HG03108 (cell line): ENCODE measurements at regions not wholly inside any gene's neighbourhood (a gene's known extent, or its start where the extent isn't known, plus 50 kb on each side); places are given as distances from the start of the nearest gene placed in this dataset.
A peak's percentile ranks its signal among the peaks of the same experiment; 100 is the strongest.
"Not testable (repeated sequence)": the region's sequence is repeated elsewhere in the genome, so short reads cannot be mapped to it uniquely, and the experiment has no call there.

Source experiments
- ATAC-seq: cut with Tn5 transposase; IDR thresholded peaks from one replicate; pipeline ENCODE4 v1.9.1; 2021; ENCODE audit warnings: moderate library complexity; ENCODE audit not compliant: unreplicated experiment

DNA sequence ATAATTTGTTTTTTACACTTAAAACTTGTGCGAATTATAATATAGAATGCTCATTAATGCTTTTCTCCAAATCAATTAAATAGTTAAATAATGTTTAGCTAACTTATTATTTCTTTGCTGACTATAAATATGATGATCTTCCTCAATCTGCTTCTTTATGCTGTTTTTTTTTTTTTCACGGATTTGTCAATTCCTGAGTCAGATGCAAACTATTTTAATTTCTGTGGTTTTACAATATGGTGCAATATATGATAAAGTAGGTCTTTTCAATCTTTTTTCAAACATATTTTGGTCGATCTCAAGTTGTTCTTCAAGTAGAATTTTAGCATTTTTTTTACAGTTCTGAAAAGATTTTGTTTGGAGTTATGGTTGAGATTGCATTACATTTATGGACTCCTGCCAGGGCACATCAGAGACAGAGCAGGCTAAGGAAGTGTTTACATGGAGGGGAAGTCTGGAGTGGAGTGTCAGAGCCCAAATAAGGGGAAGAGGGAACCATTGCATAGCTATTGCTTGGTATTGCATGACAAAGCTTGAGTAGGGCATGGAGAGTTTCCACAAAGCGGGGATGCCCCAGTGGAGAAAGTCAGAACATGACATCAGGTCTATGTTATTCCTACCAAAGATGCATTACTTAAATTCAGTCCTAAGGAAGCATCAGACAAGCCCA is 204.4 kb downstream of the OTUD1 start:
- no peak for ATAC-seq

GRCh38 chr10:23648618-23649017 is 209.7 kb downstream of the OTUD1 start:
- ATAC-seq = no peak

GRCh38 chr10:23656735-23657134 is 217.9 kb downstream of the OTUD1 start:
- no peak for ATAC-seq

DNA sequence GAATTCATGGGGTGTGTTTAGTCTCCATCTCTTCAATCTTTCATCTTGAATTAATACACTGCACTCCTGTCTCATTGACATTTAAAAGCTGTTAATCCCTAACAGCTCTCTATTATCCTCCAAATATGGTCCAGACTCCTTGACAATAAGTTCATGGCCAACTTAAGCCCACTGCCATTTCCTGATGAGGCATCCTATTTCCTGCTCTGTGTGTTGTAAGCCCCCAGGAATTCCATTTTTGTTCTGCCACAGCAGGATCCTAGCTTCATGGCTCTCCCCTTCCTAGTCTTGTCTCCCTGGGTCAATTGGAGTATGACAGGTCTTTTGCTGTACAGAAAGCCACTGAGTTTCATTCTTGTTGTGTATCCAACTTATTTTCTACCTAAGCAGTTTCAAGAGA is 218.8 kb downstream of the OTUD1 start:
- no peak for ATAC-seq

- not testable (repeated sequence) for ATAC-seq
Measured at GRCh38 chr10:23671866-23672265, 233.0 kb downstream of the OTUD1 start.

DNA sequence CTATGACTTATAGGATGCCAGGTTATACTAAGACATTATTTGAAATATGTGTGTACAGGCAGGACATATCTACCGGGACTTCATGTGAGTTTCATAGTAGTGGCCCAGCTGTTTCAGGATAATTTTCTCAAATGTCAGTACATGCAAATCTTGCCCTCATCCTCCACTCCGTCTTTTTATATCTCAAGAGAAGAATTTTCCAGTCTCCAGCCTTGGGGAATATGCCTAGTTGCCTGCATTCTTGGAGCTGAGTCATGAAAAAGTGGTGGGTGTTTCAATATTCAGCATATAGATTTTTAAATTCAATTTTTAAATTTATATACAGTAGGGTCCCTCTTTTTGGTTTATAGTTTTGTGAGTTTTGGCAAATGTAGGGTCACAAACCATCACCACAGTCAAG is 236.7 kb downstream of the OTUD1 start:
- no peak for ATAC-seq

DNA sequence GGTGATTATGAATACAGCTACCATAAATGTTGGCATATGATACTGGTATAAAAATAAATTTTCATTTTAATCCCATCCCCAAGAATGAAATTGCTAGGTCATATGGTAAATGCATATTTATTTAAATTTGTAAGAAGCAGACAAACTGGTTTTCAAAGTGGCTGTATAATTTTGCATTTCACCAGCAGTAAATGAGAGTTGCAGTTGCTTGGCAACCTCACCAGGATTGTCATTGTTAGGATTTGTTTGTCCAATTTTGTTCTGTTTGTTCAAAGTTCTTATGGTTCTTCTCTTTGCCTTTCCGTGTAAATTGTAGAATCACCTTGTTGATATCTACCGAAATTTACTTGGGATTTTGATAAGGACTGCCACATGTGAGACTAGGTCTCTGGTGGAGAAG is 237.4 kb downstream of the OTUD1 start:
- no peak for ATAC-seq

DNA sequence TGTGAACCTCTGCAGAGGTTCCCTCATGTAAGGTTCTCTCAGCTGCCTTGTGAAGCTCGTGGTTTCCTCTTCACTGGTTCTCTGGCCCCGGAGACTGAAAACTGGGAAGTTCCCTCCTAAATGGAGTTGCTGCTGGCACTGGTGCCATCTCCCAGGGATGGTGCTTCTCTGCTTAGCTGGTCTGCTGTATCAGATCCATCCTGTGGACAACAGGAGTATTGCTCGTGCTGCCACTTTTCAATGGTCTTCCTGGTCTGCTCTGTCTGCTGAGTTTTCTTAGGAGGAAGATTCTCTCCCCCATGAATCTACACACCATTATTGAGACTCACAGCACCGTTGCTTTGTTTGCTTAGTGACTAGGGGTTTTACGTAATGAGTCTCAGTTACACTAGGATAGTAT is 247.8 kb downstream of the OTUD1 start:
- ATAC-seq = no peak

DNA sequence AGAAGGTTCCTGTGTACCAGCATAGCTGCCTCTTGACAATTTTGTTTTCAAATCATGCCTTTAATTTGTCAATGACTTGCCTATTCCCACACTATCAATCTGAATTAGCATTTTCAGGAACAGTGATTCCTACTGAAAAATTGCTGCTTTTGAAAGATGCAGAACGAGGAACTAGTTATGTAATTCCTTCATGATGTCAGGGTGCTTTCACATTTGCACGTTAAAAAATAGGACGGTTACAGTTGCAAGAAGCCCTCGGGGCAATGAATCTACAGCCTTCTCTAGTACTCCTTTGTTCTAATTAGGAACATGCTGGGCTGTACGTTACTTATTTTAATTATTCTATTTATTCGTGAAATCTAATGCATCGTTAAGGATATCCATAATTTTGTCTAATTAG is 253.9 kb downstream of the OTUD1 start:
- no peak for ATAC-seq

DNA sequence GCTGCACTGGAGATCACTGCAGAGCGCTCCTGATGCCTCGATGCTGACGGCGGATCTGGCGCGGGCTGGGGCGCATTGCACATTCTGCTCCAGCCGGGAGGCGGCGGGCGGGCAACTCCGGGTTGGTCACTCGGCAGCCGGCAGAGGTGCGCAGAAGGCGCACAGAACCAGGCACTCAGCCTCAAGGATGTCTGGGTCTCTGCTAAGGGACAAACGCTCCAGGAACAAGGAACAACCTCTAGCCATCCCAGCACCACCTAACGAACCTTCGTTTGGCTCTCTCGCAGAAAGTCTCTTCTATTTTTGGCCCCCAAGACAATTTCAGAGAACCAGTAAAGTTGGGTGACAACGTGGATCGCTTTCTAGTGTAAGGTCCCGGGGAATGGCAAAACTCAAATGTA is 254.6 kb downstream of the OTUD1 start:
- no peak for ATAC-seq

DNA sequence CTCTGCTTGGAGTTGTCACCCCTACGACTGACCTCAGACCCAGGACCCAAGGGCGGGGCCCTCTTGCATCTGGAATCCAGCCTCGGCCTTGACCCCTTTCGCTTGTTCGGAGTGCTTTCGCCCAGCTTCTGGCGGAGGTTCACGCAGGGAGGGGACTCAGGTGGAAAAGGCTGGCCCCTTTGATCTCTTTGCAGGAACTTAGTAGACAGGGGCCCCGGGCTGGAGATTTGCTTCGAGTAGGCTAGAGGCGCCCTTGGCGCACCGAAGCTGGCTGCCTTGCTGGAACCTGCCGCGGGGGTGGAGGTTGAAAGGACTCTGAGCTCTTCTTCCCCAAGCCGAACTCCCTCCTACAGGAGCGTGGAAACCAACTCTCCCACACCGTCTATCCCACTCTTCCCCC is 255.1 kb downstream of the OTUD1 start:
- no peak for ATAC-seq

- no peak for ATAC-seq
Measured at GRCh38 chr10:23694446-23694920, 255.6 kb downstream of the OTUD1 start.

DNA sequence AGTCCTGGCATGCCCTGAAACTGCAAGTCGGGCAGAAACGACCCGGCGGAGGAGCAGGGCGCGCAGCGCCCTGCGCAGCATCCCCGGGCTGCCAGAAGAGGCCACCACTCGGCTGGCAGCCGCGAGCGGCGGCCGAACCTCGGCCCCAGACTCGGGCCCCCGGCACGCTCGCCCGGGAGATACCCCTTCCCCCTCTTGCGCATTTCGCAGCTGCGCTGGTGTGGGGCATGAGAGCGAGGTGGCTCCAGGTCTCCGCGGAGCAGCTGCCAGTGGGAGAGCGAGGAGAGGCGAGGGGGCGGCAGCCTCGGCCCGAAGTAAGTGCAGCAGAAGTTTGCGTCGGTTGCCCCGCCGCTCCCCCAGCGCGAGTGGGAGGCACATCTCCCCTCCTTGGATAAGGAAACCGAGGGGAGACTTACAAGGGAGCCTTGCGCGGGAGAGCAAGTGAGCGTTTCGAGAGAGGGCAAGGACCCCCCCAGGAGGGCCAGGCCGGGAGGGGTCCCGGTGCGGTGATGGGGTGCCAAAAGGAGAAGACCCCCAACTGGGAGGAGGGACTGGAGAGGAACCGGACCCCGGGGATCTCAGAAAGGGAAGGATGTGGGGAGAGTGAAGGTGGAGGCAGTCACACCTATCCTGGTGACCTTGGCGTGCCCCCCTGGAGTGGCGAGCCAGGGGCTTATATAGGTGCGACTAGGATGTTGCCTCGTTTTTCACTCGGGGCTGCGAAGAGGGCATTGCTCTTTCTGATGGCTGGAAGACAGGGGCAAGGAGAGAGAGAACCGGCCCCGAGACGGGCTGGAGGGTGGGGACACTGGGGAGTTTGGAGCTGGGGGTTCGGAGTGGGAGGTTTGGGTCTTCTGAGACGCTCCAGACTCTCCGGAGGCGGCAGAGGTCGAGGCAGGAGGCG is 256.3 kb downstream of the OTUD1 start:
- ATAC-seq = no peak

DNA sequence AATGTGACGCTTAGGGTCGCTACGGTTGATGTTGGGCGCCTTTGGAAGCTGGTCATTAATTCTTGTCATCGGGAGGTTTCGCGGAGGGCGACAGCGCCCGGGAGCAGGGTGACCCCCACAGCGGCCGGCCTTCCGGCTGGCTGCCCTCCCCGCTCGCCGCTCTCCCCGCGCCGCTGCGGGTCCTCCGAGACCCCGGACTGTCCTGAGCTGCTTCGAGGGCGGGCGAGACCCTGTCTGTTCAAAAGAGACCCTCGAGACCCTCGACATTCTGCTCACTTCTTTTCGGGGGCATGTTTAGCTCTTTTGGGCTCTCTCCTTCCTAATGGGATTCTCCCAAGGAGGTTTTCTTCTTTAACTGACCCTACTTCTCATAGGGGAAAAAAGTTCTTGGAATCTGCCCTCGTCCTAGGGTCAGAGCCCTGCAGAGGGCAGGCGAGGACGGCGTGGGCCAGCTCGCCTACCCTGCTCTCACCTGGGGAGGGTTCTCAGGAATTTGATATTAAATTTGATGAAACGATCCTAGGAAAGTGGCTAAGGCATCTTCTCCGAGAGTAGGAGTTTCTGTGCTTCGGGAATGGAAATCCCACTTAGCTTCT is 257.0 kb downstream of the OTUD1 start:
- ATAC-seq = no peak

GRCh38 chr10:23696476-23696875 is 257.6 kb downstream of the OTUD1 start:
- ATAC-seq = no peak

DNA sequence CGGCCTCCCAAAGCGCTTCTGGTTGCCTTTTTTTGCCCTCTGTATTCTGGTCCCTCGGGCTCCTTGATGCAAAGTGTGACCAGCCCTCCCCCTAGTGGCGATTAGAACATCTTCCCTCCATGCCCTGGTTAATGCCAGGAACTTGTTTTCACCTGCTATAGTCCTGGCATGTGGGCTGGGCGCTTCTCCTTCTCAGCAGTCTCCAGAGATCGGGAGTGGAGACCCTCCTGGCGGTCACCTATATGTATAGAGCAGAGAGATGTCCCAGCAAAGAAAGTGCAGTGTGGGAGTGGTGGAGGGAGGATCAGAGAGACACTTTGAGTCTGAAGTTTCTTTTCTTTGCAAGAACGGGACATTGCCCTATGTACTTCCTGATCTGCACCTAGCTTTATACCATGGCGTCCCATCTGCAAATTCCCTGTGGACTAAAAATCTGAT is 264.1 kb downstream of the OTUD1 start:
- ATAC-seq = peak; percentile 91

DNA sequence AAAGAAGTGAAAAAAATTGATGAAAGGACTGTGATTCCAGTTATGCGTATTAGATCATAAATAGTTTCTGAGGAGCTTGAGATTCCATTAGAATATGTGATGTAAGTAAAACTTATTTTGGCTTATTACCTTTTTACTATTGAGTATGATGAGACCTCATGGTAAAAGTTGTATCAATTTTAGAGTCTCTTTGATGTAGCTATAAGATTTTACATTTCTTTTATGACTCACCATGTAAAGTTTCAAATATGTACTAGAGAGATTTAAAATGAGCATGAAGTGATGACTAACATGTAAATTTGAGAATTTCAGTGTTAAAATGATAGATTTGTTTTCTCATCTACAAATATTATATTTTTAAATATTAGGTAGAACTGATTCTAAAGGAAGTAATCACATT is 276.5 kb downstream of the OTUD1 start:
- no peak for ATAC-seq

GRCh38 chr10:23717913-23718312 is 279.0 kb downstream of the OTUD1 start:
- ATAC-seq = no peak

- no peak for ATAC-seq
Measured at GRCh38 chr10:23718946-23719345, 280.1 kb downstream of the OTUD1 start.

- ATAC-seq = no peak
Measured at GRCh38 chr10:23723796-23724195, 284.9 kb downstream of the OTUD1 start.

DNA sequence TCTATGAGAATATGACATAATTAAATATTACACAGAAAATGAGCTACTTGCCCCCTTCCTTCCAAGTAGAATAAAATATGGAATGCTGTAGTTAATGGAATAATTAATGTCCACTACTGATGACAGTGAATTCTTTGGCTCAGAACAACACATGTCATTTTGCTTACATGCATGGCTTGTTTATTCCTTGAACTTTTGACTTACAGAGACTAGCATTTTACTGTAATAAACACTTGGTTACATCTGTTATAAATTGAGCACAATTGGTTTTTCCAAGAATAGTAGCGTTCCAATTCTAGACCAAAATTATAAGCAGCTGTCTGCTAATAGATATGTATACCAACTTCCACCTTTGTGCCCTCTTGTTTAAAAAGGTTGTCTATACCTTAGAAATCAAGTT is 286.7 kb downstream of the OTUD1 start:
- no peak for ATAC-seq

DNA sequence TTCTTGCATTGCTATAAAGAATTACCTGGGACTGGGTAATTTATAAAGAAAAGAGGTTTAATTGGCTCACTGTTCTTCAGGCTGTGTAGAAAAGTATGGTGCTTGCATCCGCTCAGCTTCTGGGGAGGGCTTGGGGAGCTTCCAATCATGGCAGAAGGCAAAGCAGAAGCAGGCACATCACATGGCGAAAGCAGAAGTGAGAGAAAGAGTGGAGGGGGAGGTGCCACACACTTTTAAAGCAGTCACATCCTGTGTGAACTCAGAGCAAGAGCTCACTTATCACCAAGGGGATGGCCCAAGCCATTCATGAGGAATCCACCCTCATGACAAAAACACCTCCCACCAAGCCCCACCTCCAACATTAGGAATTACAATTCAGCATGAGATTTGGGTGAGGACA is 303.5 kb downstream of the OTUD1 start:
- peak; percentile 97 for ATAC-seq
